SK-N-SH treated with all-trans-retinoic acid at 6 μM for 48 hours (cell line): ENCODE measurements at regions not wholly inside any gene's neighbourhood (a gene's known extent, or its start where the extent isn't known, plus 50 kb on each side); places are given as distances from the start of the nearest gene placed in this dataset.

Experiments
- ATAC-seq: fragments of 200-7000 bp; cut with Tn5 transposase; 3 replicates; pipeline ENCODE4 v1.9.1; 2020; ENCODE audit warnings: mild to moderate bottlenecking, moderate library complexity
- ARNTL ChIP-seq: fragments of 450-650 bp; formaldehyde crosslinking; IDR thresholded peaks from 2 replicates; pipeline ENCODE4 v1.5.0; 2020; ENCODE audit warnings: low read depth, mild to moderate bottlenecking, moderate library complexity, borderline replicate concordance
- BACH2 ChIP-seq: fragments of 250-450 bp; sonication (Bioruptor Pico); IDR thresholded peaks from 2 replicates; pipeline ENCODE4 v1.9.0; 2021; ENCODE audit warnings: mild to moderate bottlenecking, borderline replicate concordance
- CSDC2 ChIP-seq: fragments of 250-450 bp; sonication (Bioruptor Pico); IDR thresholded peaks from 2 replicates; pipeline ENCODE4 v1.5.0; 2020; ENCODE audit warnings: mild to moderate bottlenecking, moderate library complexity
- ESRRG ChIP-seq: fragments of 250-450 bp; sonication (Bioruptor Pico); IDR thresholded peaks from 2 replicates; pipeline ENCODE4 v1.6.1; 2021; ENCODE audit warnings: mild to moderate bottlenecking
- GLIS3 ChIP-seq: fragments of 250-450 bp; sonication (Bioruptor Pico); IDR thresholded peaks from 2 replicates; pipeline ENCODE4 v1.5.0; 2020; ENCODE audit warnings: mild to moderate bottlenecking, moderate library complexity
- ISL1 ChIP-seq: fragments of 250-450 bp; sonication (Bioruptor Pico); IDR thresholded peaks from 2 replicates; pipeline ENCODE4 v2.1.2; 2022; ENCODE audit warnings: mild to moderate bottlenecking, moderate library complexity
- OSR1 ChIP-seq: fragments of 250-450 bp; sonication (Bioruptor Pico); IDR thresholded peaks from 2 replicates; pipeline ENCODE4 v1.8.0; 2022; ENCODE audit warnings: moderate library complexity, mild to moderate bottlenecking, inconsistent platforms
- PPARA ChIP-seq: fragments of 250-450 bp; sonication (Bioruptor Pico); IDR thresholded peaks from 2 replicates; pipeline ENCODE4 v1.5.0; 2020; ENCODE audit warnings: mild to moderate bottlenecking, borderline replicate concordance
- RARB ChIP-seq: fragments of 250-450 bp; sonication (Bioruptor Pico); IDR thresholded peaks from 2 replicates; pipeline ENCODE4 v1.8.0; 2021; ENCODE audit warnings: mild to moderate bottlenecking, moderate library complexity
- SNAI2 ChIP-seq: fragments of 250-450 bp; sonication (Bioruptor Pico); IDR thresholded peaks from 2 replicates; pipeline ENCODE4 v1.5.0; 2020; ENCODE audit warnings: mild to moderate bottlenecking, moderate library complexity
- TCF4 ChIP-seq: fragments of 250-450 bp; sonication (Bioruptor Pico); IDR thresholded peaks from 2 replicates; pipeline ENCODE4 v1.8.0; 2021; ENCODE audit warnings: mild to moderate bottlenecking, moderate library complexity, borderline replicate concordance
- TOX ChIP-seq: fragments of 250-450 bp; sonication (Bioruptor Pico); IDR thresholded peaks from 2 replicates; pipeline ENCODE4 v1.8.0; 2021; ENCODE audit warnings: mild to moderate bottlenecking, moderate library complexity, borderline replicate concordance
- ZC3H10 ChIP-seq: fragments of 250-450 bp; sonication (Bioruptor Pico); IDR thresholded peaks from 2 replicates; pipeline ENCODE4 v1.5.1; 2021; ENCODE audit warnings: mild to moderate bottlenecking, moderate library complexity
- ZNF565 ChIP-seq: fragments of 450-650 bp; formaldehyde crosslinking; conservative IDR thresholded peaks from 2 replicates; pipeline ENCODE4 v1.5.0; 2020; ENCODE audit warnings: low read depth, mild to moderate bottlenecking, moderate library complexity
- ZNF70 ChIP-seq: fragments of 450-650 bp; formaldehyde crosslinking; IDR thresholded peaks from 2 replicates; pipeline ENCODE4 v1.5.0; 2020; ENCODE audit warnings: mild to moderate bottlenecking, moderate library complexity
- ZNF8 ChIP-seq: fragments of 450-650 bp; formaldehyde crosslinking; IDR thresholded peaks from 2 replicates; pipeline ENCODE4 v1.5.0; 2020; ENCODE audit warnings: mild to moderate bottlenecking, moderate library complexity
- TF ChIP-seq, protein P1 (sequence below): fragments of 250-450 bp; sonication (Bioruptor Pico); IDR thresholded peaks from 2 replicates; pipeline ENCODE4 v1.5.0; 2020; ENCODE audit warnings: mild to moderate bottlenecking, moderate library complexity
- TF ChIP-seq, protein P2 (sequence below): fragments of 250-450 bp; sonication (Bioruptor Pico); IDR thresholded peaks from 2 replicates; pipeline ENCODE4 v1.5.1; 2021; ENCODE audit warnings: mild to moderate bottlenecking, moderate library complexity
- TF ChIP-seq, protein P3 (sequence below): fragments of 250-450 bp; sonication (Bioruptor Pico); IDR thresholded peaks from 2 replicates; pipeline ENCODE4 v1.5.1; 2020; ENCODE audit warnings: low read depth, mild to moderate bottlenecking, moderate library complexity
- TF ChIP-seq, protein P4 (sequence below): fragments of 250-450 bp; sonication (Bioruptor Pico); IDR thresholded peaks from 2 replicates; pipeline ENCODE4 v1.8.0; 2021; ENCODE audit warnings: low read depth, mild to moderate bottlenecking, moderate library complexity, borderline replicate concordance

DNA sequence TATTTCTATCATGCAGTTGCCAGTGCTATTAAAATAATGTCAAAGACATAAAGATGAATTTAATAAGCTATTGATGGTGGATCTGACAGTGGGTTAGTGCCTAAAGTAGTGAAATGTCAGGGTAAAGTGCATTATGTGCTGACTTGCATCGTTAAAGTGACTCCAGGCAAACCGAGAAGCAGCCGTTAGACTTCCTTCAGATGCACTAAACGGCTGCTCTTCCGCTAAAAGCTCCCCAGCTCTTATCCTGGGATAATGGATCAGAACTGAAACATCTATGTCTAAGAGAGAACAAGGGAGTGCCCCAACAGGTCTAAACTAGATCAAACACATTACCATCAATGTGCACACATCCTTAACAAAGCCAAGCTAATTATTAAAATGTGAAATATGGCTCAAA, 468.2 kb downstream of the NTRK2 start (continued):
- TF ChIP-seq, protein P1, sequence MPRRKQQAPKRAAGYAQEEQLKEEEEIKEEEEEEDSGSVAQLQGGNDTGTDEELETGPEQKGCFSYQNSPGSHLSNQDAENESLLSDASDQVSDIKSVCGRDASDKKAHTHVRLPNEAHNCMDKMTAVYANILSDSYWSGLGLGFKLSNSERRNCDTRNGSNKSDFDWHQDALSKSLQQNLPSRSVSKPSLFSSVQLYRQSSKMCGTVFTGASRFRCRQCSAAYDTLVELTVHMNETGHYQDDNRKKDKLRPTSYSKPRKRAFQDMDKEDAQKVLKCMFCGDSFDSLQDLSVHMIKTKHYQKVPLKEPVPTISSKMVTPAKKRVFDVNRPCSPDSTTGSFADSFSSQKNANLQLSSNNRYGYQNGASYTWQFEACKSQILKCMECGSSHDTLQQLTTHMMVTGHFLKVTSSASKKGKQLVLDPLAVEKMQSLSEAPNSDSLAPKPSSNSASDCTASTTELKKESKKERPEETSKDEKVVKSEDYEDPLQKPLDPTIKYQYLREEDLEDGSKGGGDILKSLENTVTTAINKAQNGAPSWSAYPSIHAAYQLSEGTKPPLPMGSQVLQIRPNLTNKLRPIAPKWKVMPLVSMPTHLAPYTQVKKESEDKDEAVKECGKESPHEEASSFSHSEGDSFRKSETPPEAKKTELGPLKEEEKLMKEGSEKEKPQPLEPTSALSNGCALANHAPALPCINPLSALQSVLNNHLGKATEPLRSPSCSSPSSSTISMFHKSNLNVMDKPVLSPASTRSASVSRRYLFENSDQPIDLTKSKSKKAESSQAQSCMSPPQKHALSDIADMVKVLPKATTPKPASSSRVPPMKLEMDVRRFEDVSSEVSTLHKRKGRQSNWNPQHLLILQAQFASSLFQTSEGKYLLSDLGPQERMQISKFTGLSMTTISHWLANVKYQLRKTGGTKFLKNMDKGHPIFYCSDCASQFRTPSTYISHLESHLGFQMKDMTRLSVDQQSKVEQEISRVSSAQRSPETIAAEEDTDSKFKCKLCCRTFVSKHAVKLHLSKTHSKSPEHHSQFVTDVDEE (CRISPR knock-in tag): no peak
- no peak for TF ChIP-seq ZNF70 (CRISPR knock-in tag)

DNA sequence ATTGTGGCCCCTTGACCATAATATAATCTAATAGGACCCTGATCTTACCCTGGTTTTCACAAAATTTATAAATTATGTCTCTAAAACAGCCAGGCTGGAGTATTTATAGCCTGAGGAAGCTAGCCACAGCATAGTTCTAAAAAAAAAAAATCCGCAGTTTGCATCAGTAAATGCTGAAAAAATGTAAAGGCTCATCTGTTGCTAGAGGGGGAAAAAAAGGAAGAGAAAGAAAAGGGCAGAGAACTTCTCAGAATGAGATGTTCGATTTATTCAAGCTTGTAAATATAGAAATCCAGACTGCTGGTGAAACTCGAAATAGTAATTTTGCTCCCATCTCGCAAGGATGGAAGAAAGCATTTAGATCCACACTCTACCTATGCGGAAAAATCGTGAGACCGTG, 467.5 kb downstream of the NTRK2 start:
- ATAC-seq: no peak
- TF ChIP-seq RARB (CRISPR knock-in tag): no peak
- TF ChIP-seq, protein P2, sequence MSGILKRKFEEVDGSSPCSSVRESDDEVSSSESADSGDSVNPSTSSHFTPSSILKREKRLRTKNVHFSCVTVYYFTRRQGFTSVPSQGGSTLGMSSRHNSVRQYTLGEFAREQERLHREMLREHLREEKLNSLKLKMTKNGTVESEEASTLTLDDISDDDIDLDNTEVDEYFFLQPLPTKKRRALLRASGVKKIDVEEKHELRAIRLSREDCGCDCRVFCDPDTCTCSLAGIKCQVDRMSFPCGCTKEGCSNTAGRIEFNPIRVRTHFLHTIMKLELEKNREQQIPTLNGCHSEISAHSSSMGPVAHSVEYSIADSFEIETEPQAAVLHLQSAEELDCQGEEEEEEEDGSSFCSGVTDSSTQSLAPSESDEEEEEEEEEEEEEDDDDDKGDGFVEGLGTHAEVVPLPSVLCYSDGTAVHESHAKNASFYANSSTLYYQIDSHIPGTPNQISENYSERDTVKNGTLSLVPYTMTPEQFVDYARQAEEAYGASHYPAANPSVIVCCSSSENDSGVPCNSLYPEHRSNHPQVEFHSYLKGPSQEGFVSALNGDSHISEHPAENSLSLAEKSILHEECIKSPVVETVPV (CRISPR knock-in tag): no peak
- TF ChIP-seq, protein P1 (CRISPR knock-in tag): no peak
- no peak for TF ChIP-seq ZNF8 (CRISPR knock-in tag)
- no peak for TF ChIP-seq CSDC2
- TF ChIP-seq PPARA (CRISPR knock-in tag): no peak
- no peak for TF ChIP-seq ZC3H10 (CRISPR knock-in tag)
- TF ChIP-seq TCF4: no peak
- TF ChIP-seq ESRRG: no peak
- no peak for TF ChIP-seq ZNF70 (CRISPR knock-in tag)
- TF ChIP-seq TOX (CRISPR knock-in tag): no peak
- no peak for TF ChIP-seq ISL1 (CRISPR knock-in tag)
- no peak for TF ChIP-seq BACH2 (CRISPR knock-in tag)
- no peak for TF ChIP-seq OSR1 (CRISPR knock-in tag)
- TF ChIP-seq ARNTL (CRISPR knock-in tag): no peak
- TF ChIP-seq, protein P3, sequence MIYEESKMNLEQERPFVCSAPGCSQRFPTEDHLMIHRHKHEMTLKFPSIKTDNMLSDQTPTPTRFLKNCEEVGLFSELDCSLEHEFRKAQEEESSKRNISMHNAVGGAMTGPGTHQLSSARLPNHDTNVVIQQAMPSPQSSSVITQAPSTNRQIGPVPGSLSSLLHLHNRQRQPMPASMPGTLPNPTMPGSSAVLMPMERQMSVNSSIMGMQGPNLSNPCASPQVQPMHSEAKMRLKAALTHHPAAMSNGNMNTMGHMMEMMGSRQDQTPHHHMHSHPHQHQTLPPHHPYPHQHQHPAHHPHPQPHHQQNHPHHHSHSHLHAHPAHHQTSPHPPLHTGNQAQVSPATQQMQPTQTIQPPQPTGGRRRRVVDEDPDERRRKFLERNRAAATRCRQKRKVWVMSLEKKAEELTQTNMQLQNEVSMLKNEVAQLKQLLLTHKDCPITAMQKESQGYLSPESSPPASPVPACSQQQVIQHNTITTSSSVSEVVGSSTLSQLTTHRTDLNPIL (CRISPR knock-in tag): no peak
- TF ChIP-seq, protein P4, sequence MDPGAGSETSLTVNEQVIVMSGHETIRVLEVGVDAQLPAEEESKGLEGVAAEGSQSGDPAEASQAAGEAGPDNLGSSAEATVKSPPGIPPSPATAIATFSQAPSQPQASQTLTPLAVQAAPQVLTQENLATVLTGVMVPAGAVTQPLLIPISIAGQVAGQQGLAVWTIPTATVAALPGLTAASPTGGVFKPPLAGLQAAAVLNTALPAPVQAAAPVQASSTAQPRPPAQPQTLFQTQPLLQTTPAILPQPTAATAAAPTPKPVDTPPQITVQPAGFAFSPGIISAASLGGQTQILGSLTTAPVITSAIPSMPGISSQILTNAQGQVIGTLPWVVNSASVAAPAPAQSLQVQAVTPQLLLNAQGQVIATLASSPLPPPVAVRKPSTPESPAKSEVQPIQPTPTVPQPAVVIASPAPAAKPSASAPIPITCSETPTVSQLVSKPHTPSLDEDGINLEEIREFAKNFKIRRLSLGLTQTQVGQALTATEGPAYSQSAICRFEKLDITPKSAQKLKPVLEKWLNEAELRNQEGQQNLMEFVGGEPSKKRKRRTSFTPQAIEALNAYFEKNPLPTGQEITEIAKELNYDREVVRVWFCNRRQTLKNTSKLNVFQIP (CRISPR knock-in tag): no peak

DNA sequence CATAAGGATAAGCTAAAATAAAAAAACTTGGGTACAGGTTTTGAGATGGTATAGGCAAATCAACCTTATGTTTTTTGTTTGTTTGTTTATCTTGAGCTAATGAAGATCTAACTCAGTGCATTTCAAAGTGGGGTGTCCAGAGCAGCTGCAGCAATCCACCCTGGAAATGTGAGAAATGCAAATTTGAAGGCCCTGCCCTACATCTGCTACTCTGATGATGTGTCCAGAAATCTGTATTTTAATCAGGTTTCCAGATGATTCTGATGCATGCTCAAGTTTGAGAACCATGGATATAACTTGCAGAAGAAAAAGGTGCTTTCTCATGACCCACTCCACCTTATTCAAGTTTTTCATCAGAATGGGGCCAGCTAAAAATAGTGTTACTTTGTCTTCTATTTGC, 467.0 kb downstream of the NTRK2 start:
- TF ChIP-seq SNAI2 (CRISPR knock-in tag) (no peak), CSDC2 (no peak), RARB (CRISPR knock-in tag) (no peak)
- no peak for ATAC-seq

DNA sequence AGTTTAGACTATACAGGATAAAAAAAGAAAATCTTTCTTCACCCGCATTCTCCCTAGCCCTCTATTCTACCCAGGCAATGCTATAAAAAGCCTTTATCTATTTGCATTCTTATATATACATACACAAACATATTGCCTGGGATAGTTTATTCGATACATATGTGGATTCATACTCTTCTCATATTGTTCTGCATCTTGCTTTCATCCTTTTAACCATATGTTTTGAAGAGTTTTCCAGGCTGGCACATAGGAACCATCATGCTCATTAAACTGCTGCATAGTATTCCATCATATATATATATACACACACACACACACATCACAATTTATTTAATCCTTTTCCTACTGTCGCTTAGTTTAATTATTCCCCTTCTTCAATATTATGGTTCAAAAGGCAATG, 461.2 kb downstream of the NTRK2 start:
- ATAC-seq: no peak
- TF ChIP-seq PPARA (CRISPR knock-in tag): no peak
- no peak for TF ChIP-seq ZC3H10 (CRISPR knock-in tag)
- no peak for TF ChIP-seq TCF4
- TF ChIP-seq, protein P2 (CRISPR knock-in tag): no peak
- no peak for TF ChIP-seq RARB (CRISPR knock-in tag)
- TF ChIP-seq ZNF565: no peak
- no peak for TF ChIP-seq GLIS3 (CRISPR knock-in tag)
- TF ChIP-seq, all 23 proteins: peak for 0
